GM18951 (cell line): ENCODE measurements at regions not wholly inside any gene's neighbourhood (a gene's known extent, or its start where the extent isn't known, plus 50 kb on each side); places are given as distances from the start of the nearest gene placed in this dataset.

Source experiments
- POLR2A ChIP-seq: IDR thresholded peaks from 4 replicates; pipeline ENCODE4 v1.6.1; 2011; ENCODE audit warnings: mild to moderate bottlenecking; ENCODE audit not compliant: insufficient read length, insufficient read depth; ENCODE audit errors: extremely low read depth
- in situ Hi-C: fragments of 300-500 bp; cut with MboI; formaldehyde crosslinking; loops from one replicate; pipeline ENCODE4 v1.12.0; 2022; ENCODE audit warnings: low sequenced_read_pairs, mixed read lengths, inconsistent platforms; ENCODE audit not compliant: unreplicated experiment

DNA sequence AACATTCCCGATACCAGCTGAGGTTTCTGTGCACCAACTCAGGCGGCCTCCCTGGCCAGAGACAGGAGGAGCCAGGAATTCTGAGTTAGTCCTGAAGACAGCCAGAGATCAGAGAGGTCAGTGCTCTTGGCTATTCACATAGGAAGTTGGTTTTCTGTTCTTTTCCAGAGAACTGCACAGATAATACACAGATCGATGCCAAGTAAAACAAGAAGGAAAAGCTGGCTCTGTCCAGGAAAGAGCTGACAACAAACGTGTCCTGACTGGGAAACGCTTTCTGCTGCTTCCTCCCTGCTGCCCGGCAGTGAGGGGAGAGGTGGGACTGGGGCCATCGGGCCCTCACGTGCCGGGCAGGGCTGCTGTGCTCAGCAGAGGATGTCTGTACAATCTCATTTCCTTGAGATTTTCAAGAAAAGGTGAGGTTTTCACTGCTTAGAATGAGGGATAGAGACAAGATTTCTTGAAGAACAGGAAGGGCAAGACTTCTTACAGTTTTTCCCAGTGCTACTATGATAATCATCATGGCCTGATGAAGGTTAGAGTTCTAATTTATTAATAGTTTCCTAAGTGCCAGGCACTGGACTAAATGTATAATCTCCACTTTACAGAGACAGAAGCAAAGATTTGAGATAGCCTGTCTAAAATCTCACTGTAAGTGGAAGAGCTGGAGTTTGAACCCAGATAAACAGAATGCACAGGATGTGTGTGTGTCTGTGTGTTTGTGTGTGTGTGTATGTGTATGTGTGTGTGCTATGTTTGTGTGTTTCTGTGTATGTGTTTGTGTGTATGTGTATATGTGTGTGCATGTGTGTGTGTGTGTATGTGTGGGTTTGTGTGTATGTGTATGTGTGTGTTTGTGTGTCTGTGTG is 211.0 kb upstream of the RAB4A start:
- no peak for TF ChIP-seq POLR2A
- in situ Hi-C loops, result no loop called here

DNA sequence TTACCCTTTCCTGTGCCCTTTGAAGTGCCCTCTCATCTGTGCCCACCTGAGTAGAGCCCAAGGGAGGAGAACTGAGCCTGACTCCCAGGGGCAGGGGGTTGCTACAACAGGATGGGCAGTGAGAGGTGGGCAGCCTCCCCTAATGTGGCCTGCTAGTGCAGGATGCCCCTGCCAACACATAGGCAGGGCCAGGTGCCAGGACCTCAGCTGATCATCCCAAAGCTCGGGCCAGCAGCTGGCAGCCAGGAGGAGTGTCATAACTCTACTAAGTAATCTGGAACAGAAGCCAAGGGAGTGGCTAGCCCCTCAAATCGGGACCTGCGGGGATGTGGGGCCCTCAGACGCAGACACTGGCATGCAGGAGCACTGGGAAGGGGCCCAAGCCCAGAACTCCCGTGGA is 208.8 kb upstream of the RAB4A start:
- in situ Hi-C loops, result no loop called here
- TF ChIP-seq POLR2A, result no peak

DNA sequence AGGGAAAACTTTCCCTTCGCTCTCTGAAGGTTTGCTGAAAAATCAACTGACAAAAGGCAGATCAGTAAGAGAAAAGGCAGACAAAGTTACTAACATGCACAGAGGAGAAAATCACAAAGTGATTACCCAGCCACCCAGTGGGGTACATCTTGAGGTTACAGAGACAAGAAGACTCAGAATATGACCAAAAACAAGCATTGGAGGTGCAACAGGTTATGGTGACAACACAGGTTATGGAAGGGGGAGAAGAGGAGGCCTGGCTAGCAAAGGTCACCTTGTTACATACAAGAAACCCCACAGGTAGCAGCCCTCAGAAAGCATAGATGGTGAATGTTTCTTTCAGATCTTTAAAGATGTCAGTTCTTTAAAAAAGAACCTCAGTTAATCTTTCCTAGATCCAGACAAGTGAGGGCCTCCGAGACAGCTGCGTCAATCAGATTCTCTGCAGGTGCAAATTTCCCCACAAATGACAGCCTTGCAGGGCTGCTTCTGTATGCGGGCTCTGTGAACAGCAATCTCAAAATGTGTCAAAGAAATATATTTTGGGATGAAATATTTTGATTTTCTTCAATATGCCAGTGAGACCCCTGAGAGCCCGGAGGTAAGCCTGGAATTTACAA is 207.6 kb upstream of the RAB4A start:
- in situ Hi-C loops, result no loop called here
- TF ChIP-seq POLR2A, result no peak

DNA sequence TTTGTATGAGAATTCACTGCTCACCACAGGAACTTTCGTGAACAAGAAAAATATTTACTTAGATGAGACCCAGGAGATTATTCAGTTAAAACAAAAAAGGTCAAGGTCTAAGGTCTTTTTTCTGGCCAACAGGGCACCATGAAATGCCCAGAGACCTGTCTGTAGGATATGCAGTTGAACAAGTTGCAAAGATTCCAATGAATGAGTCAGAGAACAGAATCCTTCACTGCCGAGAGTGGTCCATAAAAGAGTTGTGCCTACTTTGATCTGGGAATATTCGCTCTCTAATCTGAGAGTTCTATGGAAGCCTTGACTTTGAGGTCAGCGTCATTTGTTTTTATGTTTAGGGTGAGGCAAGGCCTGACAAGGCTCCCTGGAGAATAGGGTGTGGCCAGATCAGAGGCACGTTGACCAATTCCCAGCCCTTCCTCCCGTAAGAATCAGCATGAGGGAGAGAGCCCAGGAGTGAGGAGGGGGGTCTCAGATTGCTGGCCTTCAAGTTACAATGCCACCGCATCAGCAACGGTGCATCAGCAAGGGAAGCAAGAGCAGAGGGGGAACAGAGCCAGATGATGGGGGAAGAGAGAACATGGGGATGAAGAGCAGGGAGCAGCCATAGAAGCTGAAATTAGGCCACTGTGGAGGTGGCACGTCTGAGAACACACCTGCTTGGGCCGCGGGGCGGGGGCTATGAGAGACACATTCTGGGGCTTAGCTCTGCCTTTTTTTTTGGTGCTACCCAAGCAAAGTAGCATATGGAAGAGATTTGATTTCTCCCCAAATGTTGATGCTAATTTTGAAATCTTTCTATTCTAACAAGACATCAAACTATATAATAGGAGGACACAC is 206.4 kb upstream of the RAB4A start:
- no peak for TF ChIP-seq POLR2A
- in situ Hi-C loops, result no loop called here

DNA sequence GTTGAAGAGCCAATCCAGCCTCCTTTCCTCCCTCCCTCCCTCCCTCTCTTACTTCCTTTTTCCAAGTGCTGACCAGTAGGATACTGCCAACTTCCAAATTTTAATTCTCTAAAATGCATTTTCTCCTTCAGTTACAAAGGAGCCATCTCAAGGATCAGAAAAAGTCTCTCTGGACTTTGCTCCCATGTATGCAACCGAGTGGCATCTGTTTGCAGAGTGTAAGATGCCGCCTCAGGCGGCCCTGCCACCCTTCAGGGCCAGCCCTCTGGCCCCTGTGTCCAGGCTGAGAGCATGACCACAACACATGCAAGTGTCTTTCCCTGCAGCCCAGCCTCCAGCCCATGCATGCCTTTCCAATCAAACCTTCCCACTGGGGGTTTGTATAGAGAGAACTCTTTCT is 205.3 kb upstream of the RAB4A start:
- TF ChIP-seq POLR2A, result no peak

DNA sequence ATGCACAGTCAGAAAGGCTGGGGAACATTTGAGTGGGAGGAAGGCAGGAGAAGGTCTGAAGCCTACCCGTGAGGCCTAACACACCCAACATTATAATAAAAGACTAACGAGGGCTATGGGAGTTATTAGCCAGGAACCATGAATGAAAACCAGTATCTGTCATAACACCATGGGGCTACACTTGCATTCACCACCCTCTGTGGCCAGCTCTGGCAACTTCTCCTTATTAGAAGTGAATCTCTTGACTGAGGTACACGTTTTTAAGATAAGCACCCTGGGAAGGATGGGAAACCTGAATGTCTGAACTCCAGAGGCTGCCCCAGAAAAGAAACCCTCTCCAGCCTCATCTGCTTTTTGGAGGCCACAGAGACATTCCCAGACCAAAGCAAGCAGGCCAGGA is 204.3 kb upstream of the RAB4A start:
- TF ChIP-seq POLR2A, result no peak
- in situ Hi-C loops, result no loop called here

More for the DNA sequence above, 205.3 kb upstream of the RAB4A start:
- in situ Hi-C loops, result no loop called here

DNA sequence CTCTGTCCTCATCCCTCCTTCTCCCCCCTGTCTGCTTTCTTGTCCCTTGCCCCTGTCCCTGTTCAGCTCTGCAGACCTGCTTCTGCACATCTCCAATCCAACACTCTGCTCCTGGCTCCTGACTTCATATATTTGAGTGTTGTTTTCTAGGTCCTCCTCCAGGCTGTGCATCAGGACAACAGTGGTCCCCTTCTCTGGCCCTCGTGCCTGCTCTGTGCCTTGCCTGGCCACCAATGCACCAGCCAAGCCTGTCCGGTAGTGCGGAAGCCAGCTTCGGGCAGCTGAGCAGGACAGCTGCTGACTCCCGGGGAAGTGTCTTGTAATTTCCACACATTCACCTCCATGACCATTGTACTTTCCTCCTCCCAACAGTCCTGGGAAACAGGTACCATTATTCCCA is 203.4 kb upstream of the RAB4A start:
- TF ChIP-seq POLR2A, result no peak
- in situ Hi-C loops, result no loop called here

DNA sequence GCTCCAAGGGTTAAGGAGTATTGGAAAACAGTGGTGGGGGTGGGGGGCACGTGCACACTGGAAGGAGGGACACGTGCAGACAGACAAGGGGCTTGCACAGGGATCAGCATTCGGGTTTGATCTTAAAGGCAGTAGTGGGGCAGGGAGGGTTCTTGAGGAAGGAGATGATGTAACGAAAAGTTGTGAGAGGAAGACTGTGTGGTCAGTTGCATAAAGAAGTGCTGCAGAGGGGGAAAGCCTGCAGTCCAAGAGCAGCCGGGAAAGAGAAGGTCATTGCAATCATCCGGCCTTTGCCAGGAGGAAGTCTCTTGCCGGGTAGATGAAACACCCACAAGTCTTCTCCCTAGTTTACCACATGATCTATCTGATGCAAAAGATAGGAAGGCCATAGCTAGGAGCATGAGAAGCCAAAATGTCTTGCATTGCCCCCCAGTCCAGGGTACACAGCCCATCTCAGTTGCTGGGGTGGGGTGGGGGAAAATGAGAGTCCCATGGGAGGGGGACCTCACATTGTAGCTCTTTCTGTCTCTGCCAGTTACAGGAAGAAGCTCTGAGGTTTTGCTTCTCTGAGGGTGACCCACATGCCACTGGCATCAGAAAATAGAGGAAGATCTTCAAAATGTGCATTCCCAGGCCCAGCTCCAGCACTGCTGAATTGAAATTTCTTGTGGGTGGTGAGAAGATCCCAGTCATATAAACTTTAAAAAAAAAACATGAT is 202.5 kb upstream of the RAB4A start:
- in situ Hi-C loops, result no loop called here
- TF ChIP-seq POLR2A, result no peak

DNA sequence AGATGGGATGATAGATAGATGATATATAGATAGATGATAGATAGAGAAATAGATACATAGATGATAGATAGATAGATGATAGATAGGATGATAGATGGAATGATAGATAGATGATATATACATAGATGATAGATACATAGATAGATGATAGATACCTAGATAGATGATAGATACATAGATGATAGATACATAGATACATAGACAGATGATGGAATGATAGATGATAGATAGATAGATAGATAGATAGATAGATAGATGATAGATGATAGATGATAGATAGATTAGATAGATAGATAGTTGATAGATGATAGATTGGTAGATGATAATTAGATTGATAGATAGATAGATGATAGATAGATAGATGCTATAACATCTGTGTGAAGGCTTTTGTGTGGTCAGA is 201.7 kb upstream of the RAB4A start:
- TF ChIP-seq POLR2A, result no peak
- in situ Hi-C loops, result no loop called here

DNA sequence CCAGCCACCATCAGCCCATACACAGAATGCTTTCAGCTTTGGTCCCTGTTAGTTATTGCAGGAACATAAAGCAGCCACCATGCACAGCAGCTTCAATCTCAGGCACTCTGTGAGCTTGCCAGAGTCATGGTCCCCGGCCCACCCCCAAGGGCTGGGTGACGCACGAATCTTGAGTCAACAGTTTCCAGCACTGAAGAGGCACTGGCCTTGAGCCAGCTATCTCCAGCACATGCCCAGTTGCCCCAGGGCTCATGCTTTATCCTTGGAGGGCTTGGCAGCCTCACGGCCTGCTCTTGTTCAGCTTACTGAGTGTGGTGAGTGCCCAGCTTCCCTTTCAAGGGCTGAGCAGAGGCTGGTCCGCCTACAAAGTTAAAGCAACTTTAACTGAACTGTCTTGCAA is 200.7 kb upstream of the RAB4A start:
- in situ Hi-C loops, result no loop called here
- no peak for TF ChIP-seq POLR2A

DNA sequence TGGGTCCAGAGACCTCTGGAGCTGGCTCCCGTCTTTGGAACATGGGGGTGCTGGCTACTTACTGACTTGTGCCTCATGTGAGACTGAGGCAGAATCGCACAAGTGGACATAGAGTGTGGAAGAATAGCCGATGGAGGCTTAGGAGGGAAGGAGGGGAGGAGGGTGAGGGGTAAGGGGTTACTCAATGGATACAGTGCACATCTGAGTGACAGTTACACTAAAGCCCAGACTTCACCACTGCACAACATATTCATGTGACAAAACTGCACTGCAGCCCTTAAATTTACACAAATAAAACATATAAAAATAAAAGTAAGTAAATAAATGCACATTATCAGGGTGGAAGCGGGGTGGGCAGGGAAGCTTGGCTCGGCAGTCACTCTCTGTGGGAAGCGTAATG is 197.7 kb upstream of the RAB4A start:
- in situ Hi-C loops, result no loop called here
- no peak for TF ChIP-seq POLR2A

DNA sequence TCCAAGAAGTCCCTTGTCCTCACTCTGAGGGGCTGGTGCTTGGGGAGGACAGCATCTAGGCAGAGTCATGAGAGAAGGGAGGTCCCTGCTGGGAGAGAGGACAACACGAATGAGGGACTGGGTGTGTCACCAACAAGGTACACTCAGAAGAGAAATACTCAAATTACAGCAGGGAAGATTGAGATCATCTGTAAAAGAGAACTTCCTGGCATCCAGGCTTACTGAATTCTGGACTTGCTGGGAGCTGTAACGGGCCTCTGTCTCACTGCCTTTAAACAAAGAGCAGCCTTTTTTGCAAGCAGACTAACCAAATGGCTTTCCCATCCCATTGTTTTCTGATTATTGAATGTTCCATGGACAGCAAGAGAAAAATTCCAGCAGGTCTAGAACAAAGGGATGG is 195.7 kb upstream of the RAB4A start:
- in situ Hi-C loops, result no loop called here
- no peak for TF ChIP-seq POLR2A

DNA sequence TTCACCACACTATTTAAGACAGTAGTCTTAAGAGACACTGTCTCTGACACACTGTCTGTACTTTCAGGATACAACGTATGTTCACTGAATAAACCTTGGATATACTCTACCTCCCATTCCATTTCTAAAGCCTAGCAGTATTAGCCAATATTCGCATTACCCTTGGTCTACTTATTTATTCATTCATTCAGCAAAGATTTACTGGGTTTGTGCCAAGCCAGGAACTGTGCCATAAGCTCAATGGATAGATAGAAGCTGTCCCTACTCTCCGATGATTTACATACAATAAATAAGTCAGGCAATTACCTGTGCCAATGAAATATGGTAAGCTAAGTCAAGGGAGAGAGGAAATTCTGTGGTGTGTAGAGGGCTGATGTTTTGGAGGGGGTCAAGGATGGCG is 195.2 kb upstream of the RAB4A start:
- in situ Hi-C loops, result no loop called here
- no peak for TF ChIP-seq POLR2A
